ENCODE measurements at regions not wholly inside any gene's neighbourhood (a gene's known extent, or its start where the extent isn't known, plus 50 kb on each side); places are given as distances from the start of the nearest gene placed in this dataset.

DNA sequence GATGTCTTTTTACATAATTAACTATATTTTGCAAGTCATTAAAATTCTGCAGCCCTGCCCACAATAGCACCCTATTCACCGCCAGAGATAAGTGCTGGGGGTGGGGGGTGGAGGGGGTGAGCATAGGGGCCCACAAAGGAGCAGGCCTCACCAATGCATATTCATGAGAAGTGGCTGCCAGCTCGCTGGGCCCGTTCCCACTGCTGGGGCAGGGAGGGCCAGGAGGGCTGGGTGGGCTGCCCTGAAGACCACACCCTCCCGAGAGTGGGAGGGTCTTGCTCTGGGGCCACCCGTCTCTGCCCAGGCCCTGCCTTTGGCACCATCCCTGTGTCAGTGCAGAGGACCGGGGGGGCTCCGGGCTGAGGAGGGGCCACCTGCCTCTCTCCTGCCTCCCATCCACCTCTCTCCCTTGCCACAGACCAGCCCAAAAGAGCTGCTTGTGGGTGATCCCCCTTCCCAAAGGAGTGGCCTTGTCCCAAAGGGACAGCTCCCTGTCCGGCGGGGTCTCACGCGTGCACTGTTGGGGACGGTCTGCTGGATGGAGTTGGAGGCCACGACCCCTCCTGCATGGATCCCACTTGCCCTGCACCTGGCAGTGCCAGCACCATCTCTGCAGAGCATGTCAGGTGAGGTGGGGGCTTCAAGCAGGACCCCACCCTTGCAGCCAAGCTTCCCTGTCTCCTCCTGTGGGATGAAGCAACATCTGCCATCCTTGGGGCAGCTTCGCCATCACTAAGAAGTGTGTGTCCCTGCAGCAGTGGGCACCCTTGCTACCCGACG, 138.8 kb upstream of the GPC1 start:
- no peak for TF ChIP-seq POLR2A (IDR thresholded peaks at IDR 0.05)
- TF ChIP-seq, protein P1, sequence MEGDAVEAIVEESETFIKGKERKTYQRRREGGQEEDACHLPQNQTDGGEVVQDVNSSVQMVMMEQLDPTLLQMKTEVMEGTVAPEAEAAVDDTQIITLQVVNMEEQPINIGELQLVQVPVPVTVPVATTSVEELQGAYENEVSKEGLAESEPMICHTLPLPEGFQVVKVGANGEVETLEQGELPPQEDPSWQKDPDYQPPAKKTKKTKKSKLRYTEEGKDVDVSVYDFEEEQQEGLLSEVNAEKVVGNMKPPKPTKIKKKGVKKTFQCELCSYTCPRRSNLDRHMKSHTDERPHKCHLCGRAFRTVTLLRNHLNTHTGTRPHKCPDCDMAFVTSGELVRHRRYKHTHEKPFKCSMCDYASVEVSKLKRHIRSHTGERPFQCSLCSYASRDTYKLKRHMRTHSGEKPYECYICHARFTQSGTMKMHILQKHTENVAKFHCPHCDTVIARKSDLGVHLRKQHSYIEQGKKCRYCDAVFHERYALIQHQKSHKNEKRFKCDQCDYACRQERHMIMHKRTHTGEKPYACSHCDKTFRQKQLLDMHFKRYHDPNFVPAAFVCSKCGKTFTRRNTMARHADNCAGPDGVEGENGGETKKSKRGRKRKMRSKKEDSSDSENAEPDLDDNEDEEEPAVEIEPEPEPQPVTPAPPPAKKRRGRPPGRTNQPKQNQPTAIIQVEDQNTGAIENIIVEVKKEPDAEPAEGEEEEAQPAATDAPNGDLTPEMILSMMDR (IDR thresholded peaks at IDR 0.05 in 4 of 5, conservative IDR thresholded peaks at IDR 0.05 in 1 of 5), result no peak

Data from gastrocnemius medialis (tissue), 4 donors.